Fibroblast of skin of left quadriceps (primary cell): ENCODE measurements at regions not wholly inside any gene's neighbourhood (a gene's known extent, or its start where the extent isn't known, plus 50 kb on each side); places are given as distances from the start of the nearest gene placed in this dataset.

Experiments
- DNase-seq, 2 experiments: peaks; one replicate each; pipeline ENCODE4 v3.0.0-alpha.2; 2013; ENCODE audit warnings: low read depth in 2 of 2

GRCh38 chr2:66691031-66691965, 256.4 kb downstream of the MEIS1 start:
- peak in 1 of 2 experiments; percentile 7 for DNase-seq

GRCh38 chr2:66692521-66693054, 257.7 kb downstream of the MEIS1 start:
- DNase-seq: no peak

GRCh38 chr2:66693076-66693965, 258.4 kb downstream of the MEIS1 start:
- no peak for DNase-seq

DNA sequence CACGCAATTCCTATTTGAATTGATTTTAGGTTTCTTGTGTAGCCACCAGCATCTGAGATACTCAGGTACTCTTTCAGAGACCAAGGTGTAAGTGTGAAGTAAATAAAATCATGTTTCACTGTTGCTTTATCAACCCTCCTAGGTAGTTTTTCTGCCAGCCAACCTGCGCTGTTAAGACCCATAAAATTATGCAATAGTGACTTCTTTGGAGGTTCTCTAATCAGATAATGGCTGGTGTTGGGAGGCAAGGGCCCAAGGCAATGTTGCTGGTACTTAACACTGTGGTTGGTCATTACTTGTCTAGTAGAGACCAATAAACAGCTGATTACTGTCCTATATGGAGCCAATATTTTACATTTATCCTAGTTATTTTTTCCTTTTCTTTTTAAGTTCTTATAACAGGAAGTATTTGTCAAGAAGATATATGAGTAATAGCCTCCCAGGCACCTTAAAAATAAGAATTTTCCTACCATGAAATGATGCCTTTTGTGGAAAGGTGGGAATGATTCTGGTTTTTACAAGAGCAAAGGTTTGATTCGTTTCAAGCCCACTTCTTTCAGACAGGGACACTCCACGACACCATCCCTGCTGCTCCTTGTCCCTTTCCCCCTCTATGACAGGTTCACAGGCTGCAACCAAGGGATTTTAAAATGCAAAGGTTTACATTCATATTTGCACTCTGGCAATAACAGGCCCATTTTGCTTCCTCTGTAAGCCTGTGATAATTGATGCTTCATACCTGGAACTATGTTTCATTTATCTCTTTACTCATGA, 259.3 kb downstream of the MEIS1 start:
- DNase-seq: no peak

GRCh38 chr2:66695226-66695735, 260.4 kb downstream of the MEIS1 start:
- DNase-seq: no peak

GRCh38 chr2:66696374-66696773, 261.4 kb downstream of the MEIS1 start:
- no peak for DNase-seq

GRCh38 chr2:66696886-66697285, 262.0 kb downstream of the MEIS1 start:
- DNase-seq: no peak

- DNase-seq: no peak
Observed at GRCh38 chr2:66697366-66697765, 262.4 kb downstream of the MEIS1 start.

GRCh38 chr2:66698091-66698490, 263.2 kb downstream of the MEIS1 start:
- DNase-seq: no peak

GRCh38 chr2:66698576-66699239, 263.8 kb downstream of the MEIS1 start:
- DNase-seq: no peak

GRCh38 chr2:66699416-66699792, 264.5 kb downstream of the MEIS1 start:
- DNase-seq: no peak

- DNase-seq: no peak
Observed at GRCh38 chr2:66699793-66700676, 265.1 kb downstream of the MEIS1 start.

DNA sequence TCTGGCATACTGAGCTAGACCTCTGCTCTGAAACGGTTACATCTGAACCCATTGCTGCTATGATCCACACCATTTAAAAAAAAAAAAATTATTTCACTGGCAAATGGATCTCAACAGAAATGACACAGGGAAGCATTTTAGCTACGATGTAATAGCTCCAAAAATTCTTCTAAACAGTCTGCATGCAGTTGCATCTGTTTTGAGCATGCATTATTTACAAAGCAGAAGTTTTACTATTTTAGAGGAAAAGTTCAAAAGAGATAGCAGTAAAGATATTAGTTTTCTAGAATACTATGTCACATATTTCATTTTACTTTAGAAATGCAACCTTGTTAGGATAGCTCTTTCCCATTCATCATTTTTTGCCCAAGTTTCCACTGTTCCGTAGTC, 265.7 kb downstream of the MEIS1 start:
- DNase-seq: no peak

GRCh38 chr2:66701251-66701650, 266.3 kb downstream of the MEIS1 start:
- no peak for DNase-seq

DNA sequence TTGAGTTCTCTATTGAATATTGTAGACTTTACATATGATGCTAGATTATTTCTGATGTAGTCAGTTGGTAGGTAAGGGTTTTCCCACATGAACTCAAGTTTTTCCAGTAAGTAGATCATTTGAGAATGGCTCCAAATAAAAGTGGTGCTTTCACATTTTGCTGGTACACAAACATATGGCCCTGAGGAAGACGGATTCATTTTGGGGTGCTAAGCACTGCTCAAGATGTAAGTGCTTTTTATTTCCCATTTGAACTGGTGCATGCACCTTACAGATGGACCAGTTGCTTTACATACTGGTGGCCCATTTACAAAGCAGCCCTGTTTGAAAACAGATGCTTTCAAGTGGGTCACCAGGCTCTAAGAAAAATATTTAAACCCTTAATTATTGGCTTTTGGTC, 266.7 kb downstream of the MEIS1 start:
- no peak for DNase-seq

DNA sequence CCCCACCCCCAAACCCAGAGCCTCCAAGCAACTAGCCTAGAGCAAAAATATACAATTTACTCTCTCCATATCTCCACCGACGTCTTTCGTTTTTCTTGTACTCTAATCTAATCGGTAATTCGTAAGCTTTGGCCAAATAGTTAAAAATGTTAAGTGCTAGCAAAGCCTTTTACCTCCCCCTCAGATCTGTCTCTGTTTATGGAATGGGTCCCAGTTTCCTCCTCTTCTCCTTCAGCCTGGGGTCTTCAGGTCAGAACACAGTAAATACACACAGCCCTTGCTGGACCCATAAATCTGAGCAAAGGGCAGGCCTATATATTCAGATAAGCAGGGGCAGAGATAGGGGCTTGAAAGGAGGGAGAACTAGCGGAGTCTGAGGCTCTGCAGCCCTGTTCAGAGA, 267.4 kb downstream of the MEIS1 start:
- no peak for DNase-seq

- no peak for DNase-seq
Observed at GRCh38 chr2:66704786-66705185, 269.9 kb downstream of the MEIS1 start.

DNA sequence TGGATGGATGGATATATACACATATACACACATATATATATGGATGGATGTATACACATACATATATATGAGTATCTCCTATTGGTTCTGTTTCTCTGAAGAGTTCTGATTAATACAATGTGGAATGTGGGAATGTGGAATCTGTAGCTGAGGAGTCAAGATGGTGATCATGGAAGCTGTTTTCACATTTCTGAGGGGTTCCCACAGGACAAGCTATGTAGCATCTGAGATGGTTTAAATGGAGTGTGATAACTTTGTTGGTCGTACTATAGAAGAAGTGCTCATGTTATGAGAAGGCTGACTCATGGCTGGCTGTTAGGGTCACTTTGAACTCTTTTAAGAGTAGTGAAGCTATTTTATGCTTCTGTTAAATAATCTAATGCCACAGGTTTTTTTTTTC, 279.7 kb downstream of the MEIS1 start:
- DNase-seq: peak; percentile 45 to 46

- DNase-seq: peak in 1 of 2 experiments; percentile 46
Observed at GRCh38 chr2:66717218-66717905, 282.4 kb downstream of the MEIS1 start.
